HEK293 (cell line): ENCODE measurements at regions not wholly inside any gene's neighbourhood (a gene's known extent, or its start where the extent isn't known, plus 50 kb on each side); places are given as distances from the start of the nearest gene placed in this dataset.

Experiments used
- KLF9 ChIP-seq: fragments of 450-650 bp; formaldehyde crosslinking; IDR thresholded peaks from 2 replicates; pipeline ENCODE4 v1.5.1; 2016; ENCODE audit warnings: missing biosample characterization, missing genetic modification characterization, low read depth
- MEIS1 ChIP-seq: sonication (generic); formaldehyde crosslinking; IDR thresholded peaks from 2 replicates; pipeline ENCODE4 v1.8.1; 2022; ENCODE audit warnings: missing genetic modification reagents, mild to moderate bottlenecking, borderline replicate concordance
- MZF1 ChIP-seq: fragments of 450-650 bp; formaldehyde crosslinking; IDR thresholded peaks from 2 replicates; pipeline ENCODE4 v1.5.1; 2017; ENCODE audit warnings: missing biosample characterization, missing genetic modification characterization, borderline replicate concordance
- SALL2 ChIP-seq: fragments of 450-650 bp; formaldehyde crosslinking; IDR thresholded peaks from 2 replicates; pipeline ENCODE4 v1.5.0; 2017; ENCODE audit warnings: missing biosample characterization, mild to moderate bottlenecking, missing genetic modification characterization, borderline replicate concordance
- SCRT2 ChIP-seq: fragments of 450-650 bp; formaldehyde crosslinking; IDR thresholded peaks from 2 replicates; pipeline ENCODE4 v1.5.1; 2016; ENCODE audit warnings: missing biosample characterization, missing genetic modification characterization
- SP7 ChIP-seq: fragments of 450-650 bp; formaldehyde crosslinking; IDR thresholded peaks from 2 replicates; pipeline ENCODE4 v1.5.1; 2016; ENCODE audit warnings: missing biosample characterization, missing genetic modification characterization
- ZBTB17 ChIP-seq: fragments of 450-650 bp; formaldehyde crosslinking; IDR thresholded peaks from 2 replicates; pipeline ENCODE4 v1.5.1; 2016; ENCODE audit warnings: missing biosample characterization, missing genetic modification characterization
- ZNF138 ChIP-seq: fragments of 450-650 bp; formaldehyde crosslinking; IDR thresholded peaks from 2 replicates; pipeline ENCODE4 v1.5.1; 2016; ENCODE audit warnings: missing biosample characterization, missing genetic modification characterization, borderline replicate concordance
- ZNF155 ChIP-seq: fragments of 450-650 bp; formaldehyde crosslinking; IDR thresholded peaks from 2 replicates; pipeline ENCODE4 v1.5.1; 2016; ENCODE audit warnings: missing biosample characterization, missing genetic modification characterization
- ZNF157 ChIP-seq: fragments of 450-650 bp; formaldehyde crosslinking; IDR thresholded peaks from 2 replicates; pipeline ENCODE4 v1.5.1; 2016; ENCODE audit warnings: missing biosample characterization, missing genetic modification characterization
- ZNF19 ChIP-seq: fragments of 450-650 bp; formaldehyde crosslinking; IDR thresholded peaks from 2 replicates; pipeline ENCODE4; 2016; ENCODE audit warnings: missing biosample characterization, missing genetic modification characterization, low read depth
- ZNF223 ChIP-seq: fragments of 450-650 bp; formaldehyde crosslinking; IDR thresholded peaks from 2 replicates; pipeline ENCODE4 v1.5.1; 2016; ENCODE audit warnings: missing biosample characterization, missing genetic modification characterization
- ZNF341 ChIP-seq: fragments of 450-650 bp; formaldehyde crosslinking; IDR thresholded peaks from 2 replicates; pipeline ENCODE4; 2016; ENCODE audit warnings: low read depth, missing biosample characterization, missing genetic modification characterization
- ZNF350 ChIP-seq: fragments of 450-650 bp; formaldehyde crosslinking; IDR thresholded peaks from 2 replicates; pipeline ENCODE4 v1.5.0; 2017; ENCODE audit warnings: missing biosample characterization, mild to moderate bottlenecking, missing genetic modification characterization
- ZNF391 ChIP-seq: fragments of 450-650 bp; formaldehyde crosslinking; IDR thresholded peaks from 2 replicates; pipeline ENCODE4 v1.5.1; 2016; ENCODE audit warnings: low read depth, missing biosample characterization, missing genetic modification characterization, borderline replicate concordance
- ZNF398 ChIP-seq: fragments of 450-650 bp; formaldehyde crosslinking; IDR thresholded peaks from 2 replicates; pipeline ENCODE4 v1.5.1; 2017; ENCODE audit warnings: missing biosample characterization, missing genetic modification characterization
- ZNF488 ChIP-seq: fragments of 450-650 bp; formaldehyde crosslinking; IDR thresholded peaks from 2 replicates; pipeline ENCODE4 v1.5.1; 2016; ENCODE audit warnings: missing biosample characterization, missing genetic modification characterization
- ZNF529 ChIP-seq: fragments of 450-650 bp; formaldehyde crosslinking; IDR thresholded peaks from 2 replicates; pipeline ENCODE4 v1.5.1; 2017; ENCODE audit warnings: missing genetic modification characterization, missing biosample characterization; ENCODE audit not compliant: insufficient replicate concordance
- ZNF560 ChIP-seq: fragments of 450-650 bp; formaldehyde crosslinking; IDR thresholded peaks from 2 replicates; pipeline ENCODE4 v1.5.1; 2017; ENCODE audit warnings: missing biosample characterization, missing genetic modification characterization, borderline replicate concordance
- ZNF571 ChIP-seq: fragments of 450-650 bp; formaldehyde crosslinking; IDR thresholded peaks from 2 replicates; pipeline ENCODE4 v1.5.0; 2017; ENCODE audit warnings: missing biosample characterization, missing genetic modification characterization
- ZNF600 ChIP-seq: fragments of 450-650 bp; formaldehyde crosslinking; IDR thresholded peaks from 2 replicates; pipeline ENCODE4 v1.5.1; 2016; ENCODE audit warnings: missing biosample characterization, missing genetic modification characterization
- ZNF747 ChIP-seq: fragments of 450-650 bp; formaldehyde crosslinking; IDR thresholded peaks from 2 replicates; pipeline ENCODE4 v1.5.1; 2016; ENCODE audit warnings: missing biosample characterization, missing genetic modification characterization
- TF ChIP-seq, protein P1 (sequence below): fragments of 450-650 bp; formaldehyde crosslinking; IDR thresholded peaks from 2 replicates; pipeline ENCODE4 v1.5.1; 2017; ENCODE audit warnings: missing biosample characterization, missing genetic modification characterization
- TF ChIP-seq, protein P2 (sequence below): fragments of 450-650 bp; formaldehyde crosslinking; IDR thresholded peaks from 2 replicates; pipeline ENCODE4 v1.5.1; 2017; ENCODE audit warnings: missing biosample characterization, missing genetic modification characterization
- TF ChIP-seq, protein P3 (sequence below): fragments of 450-650 bp; formaldehyde crosslinking; IDR thresholded peaks from 2 replicates; pipeline ENCODE4; 2016; ENCODE audit warnings: missing biosample characterization, missing genetic modification characterization

DNA sequence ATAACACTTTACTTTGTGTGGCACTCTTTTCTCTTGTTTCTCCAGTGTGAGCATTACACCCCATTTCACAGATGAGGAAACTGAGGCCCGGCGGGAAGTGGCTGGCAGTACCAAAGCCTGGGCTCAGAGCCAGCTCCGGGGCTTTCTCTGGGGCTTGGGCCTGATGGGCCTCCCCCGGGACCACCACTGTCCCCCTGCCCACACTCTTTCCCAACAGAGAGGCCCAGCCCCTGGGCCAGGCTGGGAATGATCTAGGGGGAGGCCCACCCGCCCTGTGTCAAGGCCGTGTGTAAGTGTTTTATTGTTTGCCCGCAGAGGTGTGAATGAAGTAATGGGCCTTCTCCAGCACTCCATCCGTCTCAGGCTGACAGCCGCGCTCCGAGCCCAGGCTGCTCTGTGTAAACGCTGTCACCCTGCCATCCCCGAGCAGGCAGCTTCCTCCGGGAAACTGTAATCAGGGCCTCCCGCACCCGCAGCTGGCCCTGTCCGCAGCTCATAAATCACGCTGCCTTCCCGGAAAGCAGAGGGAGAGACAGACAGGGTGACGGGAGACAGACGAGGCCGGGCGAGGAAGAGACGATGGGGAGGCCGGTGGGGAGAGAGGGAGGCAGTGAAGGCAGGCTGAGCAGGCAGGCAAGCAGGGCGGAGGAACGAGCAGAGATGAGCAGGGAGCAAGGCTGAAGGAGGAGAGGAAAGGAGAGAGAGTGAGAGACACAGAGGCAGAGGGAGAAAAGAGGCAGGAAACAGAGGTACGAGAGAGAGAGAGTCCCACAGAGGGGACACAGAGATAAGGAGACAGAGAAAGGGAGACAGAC, 109.7 kb upstream of the ZBTB40 start (continued):
- TF ChIP-seq, protein P1, sequence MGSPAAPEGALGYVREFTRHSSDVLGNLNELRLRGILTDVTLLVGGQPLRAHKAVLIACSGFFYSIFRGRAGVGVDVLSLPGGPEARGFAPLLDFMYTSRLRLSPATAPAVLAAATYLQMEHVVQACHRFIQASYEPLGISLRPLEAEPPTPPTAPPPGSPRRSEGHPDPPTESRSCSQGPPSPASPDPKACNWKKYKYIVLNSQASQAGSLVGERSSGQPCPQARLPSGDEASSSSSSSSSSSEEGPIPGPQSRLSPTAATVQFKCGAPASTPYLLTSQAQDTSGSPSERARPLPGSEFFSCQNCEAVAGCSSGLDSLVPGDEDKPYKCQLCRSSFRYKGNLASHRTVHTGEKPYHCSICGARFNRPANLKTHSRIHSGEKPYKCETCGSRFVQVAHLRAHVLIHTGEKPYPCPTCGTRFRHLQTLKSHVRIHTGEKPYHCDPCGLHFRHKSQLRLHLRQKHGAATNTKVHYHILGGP (tag by site-specific recombination), result no peak
- TF ChIP-seq ZNF747 (tag by site-specific recombination) (no peak), ZNF19 (no peak), MEIS1 (peak; percentile 83; the same call in 1 of the 2 replicates), ZNF600 (tag by site-specific recombination) (peak; percentile 86), ZNF560 (tag by site-specific recombination) (no peak), ZNF138 (tag by site-specific recombination) (no peak), ZNF571 (0 out of 2 replicates have a peak, but pooled peaks have one; percentile 61), MZF1 (tag by site-specific recombination) (no peak), ZNF391 (tag by site-specific recombination) (no peak), ZNF350 (no peak), ZNF398 (tag by site-specific recombination) (peak; percentile 92), ZNF529 (tag by site-specific recombination) (no peak), ZNF488 (tag by site-specific recombination) (peak; percentile 99), ZNF157 (tag by site-specific recombination) (no peak), ZNF223 (tag by site-specific recombination) (peak; percentile 9; the same call in 1 of the 2 replicates), SCRT2 (no peak), ZBTB17 (tag by site-specific recombination) (peak; percentile 99), ZNF155 (no peak), ZNF341 (tag by site-specific recombination) (peak; percentile 82), KLF9 (tag by site-specific recombination) (no peak), SALL2 (tag by site-specific recombination) (no peak), SP7 (peak; percentile 100)
- TF ChIP-seq, protein P2, sequence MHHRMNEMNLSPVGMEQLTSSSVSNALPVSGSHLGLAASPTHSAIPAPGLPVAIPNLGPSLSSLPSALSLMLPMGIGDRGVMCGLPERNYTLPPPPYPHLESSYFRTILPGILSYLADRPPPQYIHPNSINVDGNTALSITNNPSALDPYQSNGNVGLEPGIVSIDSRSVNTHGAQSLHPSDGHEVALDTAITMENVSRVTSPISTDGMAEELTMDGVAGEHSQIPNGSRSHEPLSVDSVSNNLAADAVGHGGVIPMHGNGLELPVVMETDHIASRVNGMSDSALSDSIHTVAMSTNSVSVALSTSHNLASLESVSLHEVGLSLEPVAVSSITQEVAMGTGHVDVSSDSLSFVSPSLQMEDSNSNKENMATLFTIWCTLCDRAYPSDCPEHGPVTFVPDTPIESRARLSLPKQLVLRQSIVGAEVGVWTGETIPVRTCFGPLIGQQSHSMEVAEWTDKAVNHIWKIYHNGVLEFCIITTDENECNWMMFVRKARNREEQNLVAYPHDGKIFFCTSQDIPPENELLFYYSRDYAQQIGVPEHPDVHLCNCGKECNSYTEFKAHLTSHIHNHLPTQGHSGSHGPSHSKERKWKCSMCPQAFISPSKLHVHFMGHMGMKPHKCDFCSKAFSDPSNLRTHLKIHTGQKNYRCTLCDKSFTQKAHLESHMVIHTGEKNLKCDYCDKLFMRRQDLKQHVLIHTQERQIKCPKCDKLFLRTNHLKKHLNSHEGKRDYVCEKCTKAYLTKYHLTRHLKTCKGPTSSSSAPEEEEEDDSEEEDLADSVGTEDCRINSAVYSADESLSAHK (tag by site-specific recombination), result peak; percentile 76
- TF ChIP-seq, protein P3, sequence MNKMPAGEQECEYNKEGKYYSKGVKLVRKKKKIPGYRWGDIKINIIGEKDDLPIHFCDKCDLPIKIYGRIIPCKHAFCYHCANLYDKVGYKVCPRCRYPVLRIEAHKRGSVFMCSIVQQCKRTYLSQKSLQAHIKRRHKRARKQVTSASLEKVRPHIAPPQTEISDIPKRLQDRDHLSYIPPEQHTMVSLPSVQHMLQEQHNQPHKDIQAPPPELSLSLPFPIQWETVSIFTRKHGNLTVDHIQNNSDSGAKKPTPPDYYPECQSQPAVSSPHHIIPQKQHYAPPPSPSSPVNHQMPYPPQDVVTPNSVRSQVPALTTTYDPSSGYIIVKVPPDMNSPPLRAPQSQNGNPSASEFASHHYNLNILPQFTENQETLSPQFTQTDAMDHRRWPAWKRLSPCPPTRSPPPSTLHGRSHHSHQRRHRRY (tag by site-specific recombination), result 0 out of 2 replicates have a peak, but pooled peaks have one; percentile 68
